ENCODE measurements at regions not wholly inside any gene's neighbourhood (a gene's known extent, or its start where the extent isn't known, plus 50 kb on each side); places are given as distances from the start of the nearest gene placed in this dataset.
"Not testable (repeated sequence)": the region's sequence is repeated elsewhere in the genome, so short reads cannot be mapped to it uniquely, and the experiment has no call there.

DNA sequence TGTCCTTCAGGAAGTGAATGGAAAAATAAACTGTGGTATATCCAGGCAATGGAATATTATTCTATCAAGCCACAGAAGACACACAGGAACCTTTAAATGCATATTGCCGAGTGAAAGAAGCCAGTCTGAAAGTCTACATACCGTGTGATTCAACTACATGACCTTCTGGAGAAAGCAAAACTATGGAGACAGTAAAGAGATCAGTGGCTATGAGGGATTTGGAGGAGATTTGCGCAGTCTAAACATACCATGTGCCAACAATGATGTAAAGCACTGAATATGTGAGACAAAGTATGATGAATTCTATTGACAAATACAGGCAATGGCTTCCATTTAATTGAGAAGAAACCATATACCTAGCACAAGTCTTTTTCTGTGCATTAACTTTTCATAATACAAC is 518.3 kb upstream of the ZNF337 start:
- DNase-seq: no peak

DNA sequence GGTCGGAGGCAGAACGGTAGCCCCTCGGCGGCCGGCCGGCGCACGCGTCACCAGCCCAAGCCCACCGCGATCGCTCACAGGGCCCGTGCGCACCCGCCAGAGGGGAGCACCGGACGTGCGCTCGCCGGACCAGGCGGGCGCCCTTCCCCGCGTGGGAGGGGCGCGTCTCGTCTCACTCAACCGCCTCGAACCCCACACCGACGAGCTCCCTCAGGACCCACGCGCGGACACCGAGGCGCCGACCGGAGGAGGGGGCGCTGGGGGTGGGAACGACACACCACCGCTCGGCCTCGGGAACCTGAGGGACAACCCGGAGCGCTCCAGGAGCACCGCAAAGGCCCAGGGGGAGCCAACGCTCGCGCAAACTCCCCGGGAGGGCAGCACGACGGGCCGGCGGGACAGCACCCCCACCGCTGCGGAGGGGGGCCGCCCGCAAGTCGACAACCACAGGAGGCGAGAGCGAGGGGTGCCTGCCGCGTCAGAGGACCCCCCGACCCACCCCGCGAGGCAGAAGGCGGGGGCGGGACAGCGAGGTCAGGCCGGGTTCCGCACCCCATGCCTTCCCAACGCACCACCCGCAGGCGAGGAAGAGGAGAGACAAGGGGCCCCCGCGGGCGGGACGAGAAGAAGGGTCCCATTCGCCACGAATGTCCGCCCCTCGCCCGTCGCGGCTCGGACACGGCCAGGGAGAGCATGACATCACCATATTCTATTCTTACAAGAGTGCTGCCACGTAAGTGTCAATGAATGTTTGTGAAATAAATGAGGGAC is 512.7 kb upstream of the ZNF337 start:
- peak; percentile 2 to 6 for DNase-seq

DNA sequence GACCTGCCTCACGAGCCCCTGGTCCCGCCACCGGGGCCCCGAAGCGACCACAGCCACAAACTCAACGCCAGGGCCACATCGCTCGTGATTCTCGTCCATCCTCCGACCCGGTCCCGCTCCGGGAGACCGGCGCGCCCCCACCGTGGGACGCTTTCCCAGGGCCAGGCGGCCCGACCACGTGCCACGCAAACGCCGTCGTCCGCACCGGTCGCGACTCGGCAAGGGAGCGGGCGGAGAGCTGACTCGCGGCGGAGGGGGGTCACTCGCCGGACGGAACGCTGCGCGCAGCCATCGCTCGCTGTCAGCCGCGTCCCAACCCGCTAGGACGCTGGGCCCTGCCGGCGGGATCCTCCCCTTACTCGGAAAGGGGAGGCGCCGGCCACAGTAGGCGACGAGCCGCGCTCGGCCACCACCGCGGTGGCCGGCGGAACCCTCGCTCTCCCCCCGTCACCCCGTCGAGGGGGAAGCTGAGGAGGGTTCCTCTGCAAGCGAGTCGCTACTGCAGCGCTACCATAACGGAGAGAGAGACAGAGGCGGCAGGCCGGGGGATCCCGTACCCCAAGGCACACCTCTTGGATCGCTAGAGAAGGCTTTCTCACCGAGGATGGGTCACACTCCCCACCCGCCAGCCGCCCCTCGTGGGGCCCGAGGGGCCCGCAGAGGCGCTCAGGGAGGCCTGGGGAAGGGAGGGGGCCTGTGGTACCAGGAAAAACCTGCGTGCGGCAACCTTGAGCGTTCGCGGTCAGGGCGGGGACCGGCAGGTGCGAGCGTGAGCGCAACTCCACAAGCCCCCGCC is 511.8 kb upstream of the ZNF337 start:
- DNase-seq: peak; percentile 30 to 68

DNA sequence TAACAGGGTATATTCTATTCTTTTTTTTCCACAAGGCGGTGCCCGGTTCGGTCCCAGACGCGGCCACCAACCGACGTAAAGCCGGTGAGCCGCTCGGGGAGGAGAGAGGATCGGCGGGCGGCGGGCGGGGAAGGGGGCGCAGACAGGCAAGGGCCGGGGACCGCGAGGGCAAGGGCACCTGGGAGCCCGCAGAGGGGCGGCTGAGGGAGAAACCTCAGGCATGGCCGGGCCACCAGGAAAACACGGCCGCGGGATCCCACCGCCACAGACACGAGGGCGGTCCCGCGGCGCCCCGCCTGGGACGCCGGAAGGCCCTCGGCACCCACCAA is 511.3 kb upstream of the ZNF337 start:
- peak; percentile 15 to 21 for DNase-seq

DNA sequence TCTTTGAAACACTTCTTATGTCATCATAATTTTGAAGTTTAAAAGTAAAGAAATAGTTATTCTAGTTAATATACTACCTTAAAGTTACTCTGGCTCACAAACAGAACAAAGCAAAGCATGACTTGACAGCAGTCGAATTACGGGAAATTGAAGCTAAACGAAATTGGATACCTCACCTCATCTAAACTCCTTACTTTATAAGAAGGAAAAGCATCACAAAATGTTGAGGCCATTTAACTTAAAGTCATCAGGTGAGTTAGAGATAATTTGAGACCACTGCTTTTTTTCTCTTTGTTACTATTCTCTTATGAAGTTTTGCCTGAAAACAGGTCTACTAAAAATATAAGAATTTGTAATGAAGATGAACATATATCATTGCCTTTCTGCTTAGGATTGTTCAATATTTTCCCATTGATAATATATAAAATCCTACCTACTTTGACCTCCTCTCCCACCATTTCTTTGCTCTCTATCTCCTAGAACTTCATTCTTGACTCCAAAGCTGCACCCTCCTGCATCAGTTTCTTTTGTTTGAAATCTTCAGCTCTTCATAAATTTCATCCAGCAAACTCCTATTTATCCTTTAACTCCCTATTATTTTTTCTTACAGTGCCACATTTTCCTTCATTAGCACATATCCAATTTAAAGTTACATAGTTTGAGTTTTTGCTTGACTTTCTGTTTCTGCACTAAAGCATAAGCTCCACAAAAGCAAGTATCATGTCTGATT is 510.7 kb upstream of the ZNF337 start:
- DNase-seq: no peak

DNA sequence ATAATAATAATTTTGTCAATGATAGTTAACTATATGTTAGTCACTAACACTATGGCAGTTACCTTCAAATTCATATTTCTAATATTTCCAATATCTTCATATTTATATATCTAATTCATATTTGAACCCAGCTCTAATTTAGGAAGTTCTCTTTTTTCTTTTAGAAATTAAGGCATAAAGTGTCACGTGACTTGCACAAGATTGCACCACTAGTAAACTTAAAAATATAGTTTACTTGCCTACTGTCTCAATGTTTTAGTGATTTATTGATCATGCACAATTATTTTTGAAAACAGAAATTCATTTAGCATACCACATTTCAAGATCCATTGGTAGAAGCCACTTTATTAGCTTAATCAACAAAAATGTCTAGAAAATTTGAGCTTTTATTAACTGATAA is 508.7 kb upstream of the ZNF337 start:
- no peak for DNase-seq

DNA sequence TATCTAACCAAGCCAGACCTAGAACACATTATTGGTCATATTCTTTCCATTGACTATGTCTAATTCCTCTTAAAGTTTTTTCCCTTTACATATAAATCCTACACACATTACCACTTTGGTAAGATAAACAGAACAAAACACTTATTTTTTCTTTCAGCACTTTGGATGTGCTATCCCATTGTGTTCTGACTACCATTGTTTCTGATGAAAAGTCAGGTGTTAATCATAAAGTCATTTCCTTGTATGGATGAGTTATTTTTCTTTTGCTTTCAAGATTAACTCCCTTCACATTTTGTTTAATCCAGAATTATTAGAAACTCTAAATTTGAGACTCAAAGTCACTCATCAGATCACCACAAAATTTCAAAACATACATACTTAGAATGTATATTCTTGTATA is 504.4 kb upstream of the ZNF337 start:
- not testable (repeated sequence) for DNase-seq

DNA sequence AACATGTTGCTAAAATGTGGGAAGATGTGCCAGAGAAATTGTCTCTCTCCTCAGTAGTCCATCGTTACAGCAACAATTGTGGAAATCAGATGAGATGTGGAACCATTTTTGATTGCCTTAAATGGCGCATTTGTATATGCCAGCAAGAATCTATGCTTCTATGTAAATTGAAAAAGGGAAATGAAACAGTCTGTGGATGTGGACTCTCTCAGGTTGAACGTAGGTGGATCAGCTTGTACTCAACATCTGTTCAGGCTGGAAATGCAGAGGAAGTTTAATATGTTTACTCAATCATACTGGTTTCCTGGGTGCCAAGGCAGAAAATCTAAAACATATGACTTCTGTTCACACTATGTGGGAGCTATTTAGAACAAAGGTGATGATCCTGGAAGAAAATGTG is 490.7 kb upstream of the ZNF337 start:
- DNase-seq: not testable (repeated sequence)

DNA sequence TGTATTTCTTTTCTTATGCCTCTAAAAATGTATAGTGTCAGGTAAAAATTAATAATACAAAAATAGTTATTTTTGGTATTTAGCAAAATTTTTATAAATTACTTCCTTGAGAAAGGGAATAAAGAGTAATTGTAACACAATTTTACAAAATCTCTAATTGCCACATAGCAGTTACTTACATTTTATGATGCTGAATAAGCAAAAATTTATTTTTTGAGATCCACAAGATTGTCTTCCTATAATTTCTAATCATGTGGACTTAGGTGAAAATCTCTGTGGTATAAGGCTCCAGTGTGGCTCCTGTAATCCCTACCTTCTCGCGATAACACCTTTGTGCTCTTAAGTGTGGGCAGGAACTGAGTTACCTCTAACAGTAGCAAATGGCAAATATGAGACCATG is 487.1 kb upstream of the ZNF337 start:
- DNase-seq: not testable (repeated sequence)

DNA sequence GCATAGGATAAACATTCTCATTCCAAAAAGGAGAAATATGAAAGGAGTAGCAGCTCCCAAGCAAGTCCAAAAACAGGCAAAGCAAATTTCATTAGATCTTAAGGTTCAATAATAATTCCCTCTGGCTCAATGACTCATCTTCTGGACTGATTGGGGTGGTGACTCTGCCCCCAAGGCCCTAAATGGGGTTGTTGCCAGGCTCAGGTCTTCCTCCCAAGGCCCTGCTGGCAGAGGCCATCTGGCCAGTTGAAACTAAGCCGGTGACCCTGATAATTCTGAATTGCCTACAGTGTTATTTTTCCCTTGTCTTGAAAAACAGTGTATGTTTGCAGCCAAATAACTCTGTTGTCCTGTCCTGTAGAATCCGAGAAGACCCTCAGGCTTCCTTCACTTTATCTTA is 484.7 kb upstream of the ZNF337 start:
- not testable (repeated sequence) for DNase-seq

DNA sequence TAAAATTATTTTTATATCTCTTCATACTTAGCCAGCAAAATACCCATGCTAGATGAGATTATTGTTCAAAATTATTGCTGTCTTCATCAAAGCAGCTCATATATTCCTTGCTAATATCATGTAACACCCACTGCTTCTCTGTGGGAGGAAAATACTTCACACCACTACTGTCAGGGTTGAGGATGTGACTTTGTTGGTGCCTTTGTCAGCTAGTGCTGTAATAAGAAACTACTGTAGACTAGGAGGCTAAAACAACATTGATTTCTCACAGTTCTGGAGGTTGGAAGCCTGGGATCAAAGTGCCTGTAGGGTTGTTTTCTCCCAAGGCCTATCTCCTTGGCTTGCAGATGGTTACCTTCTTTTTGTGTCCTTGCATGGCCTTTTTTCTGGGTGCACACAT is 475.2 kb upstream of the ZNF337 start:
- DNase-seq: not testable (repeated sequence)

DNA sequence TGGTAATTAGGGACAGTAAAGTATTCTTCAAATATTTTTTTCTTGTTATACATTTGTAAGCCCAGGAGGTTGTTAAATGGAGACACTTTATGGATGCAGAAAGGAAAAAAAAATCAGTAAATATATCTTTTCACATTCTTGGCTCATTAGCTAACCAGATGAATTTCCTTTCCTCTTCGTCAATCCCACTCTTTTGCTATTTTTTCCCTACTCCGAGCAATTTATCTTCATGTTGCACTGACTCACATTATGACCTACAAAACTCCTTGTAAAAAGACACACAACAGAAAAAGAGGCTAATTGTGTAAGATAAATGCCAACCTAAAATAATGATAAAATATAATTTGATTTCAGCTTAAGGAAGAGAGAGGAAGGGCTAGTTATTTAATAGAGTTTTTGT is 472.9 kb upstream of the ZNF337 start:
- DNase-seq: no peak

DNA sequence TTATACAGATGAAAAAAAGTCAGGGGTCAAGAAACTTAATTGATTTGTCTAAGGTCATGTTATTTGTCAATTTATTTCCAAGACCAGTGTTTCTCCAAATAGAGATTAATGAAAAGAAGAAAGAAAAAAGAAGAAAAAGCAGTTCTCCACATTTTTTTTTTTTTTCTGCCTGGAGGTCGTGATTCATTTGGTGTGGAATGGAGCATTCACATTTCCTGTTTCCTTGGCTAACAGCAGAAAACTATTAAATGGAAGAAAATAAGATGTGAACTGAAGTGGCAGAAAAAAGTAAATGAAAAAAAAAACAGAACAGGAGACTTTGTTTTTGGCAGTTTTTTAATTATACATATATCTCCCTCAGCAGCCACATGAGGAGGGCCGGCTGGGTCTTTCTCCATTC is 470.8 kb upstream of the ZNF337 start:
- DNase-seq: no peak

DNA sequence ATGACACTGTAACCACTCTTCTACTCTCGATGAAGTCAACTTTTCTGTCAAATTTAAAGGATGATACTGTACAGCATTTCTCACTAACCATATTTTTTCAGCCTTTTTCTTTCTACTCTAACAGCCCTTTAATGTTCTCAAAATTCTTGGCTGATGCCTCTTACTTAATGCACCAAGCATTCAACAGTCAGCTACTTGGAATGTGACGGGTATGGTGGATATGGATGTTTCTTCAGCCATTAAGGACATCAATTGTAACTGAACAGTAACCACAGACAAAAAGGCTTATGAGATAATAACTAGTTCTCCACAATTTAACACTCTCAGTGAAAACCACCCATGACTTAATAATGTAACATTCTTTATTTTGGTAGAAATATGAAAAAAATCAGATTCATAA is 467.2 kb upstream of the ZNF337 start:
- no peak for DNase-seq

DNA sequence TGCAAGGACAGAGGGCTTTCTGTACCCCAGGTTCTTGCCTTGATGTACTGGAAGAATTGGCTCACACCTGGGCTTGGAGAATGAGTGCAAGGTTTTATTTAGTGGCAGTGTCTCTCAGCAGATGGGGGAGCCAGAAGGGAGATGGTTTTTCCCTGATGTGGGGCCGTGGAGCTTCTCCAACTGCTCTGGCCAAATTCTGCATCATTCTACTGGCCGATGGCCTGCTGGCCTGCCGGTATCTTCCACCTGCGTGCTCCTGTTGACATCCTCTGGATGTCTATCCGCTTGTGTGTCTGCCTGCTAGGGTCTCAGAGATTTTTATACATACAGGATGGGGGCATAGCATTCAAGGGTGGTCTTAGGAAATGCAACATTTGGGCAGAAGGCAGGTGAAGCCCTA is 466.5 kb upstream of the ZNF337 start:
- not testable (repeated sequence) for DNase-seq

DNA sequence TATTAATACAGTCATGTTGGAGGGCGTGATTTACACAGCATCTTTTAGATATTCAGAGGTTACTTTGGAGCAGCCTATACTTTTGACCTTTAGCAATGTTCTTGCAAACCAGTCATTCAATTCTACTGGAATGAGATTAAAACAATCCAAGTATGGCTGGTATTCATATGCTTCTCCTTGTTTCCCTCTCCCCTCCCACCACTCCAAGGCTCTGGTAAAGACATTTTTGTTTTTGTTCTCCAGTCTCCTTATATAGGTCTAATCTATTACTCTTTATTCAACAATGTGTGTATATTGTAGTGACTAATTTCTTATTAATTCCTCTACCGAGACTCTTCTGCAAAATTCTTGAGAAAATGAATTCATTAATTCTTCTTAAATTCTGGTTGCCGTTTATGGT is 465.1 kb upstream of the ZNF337 start:
- DNase-seq: not testable (repeated sequence)

DNA sequence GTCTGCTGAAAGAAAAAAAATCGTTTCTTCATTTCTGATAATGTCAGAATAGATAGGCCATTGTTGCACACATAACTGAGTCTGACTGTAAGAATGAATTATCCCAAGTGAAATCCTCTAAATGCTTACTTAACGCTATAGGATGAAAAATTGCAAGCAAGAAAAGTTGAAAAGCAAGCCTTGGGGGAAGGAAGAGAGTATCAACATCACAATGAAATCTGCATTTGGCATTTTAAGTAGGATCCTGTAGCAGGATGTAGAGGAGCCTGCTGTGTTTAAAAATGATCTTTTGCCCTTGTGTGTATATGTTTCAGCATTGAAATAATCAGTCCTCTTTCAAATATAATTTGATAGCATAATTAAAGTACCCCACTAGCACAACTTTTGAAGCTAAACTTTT is 464.3 kb upstream of the ZNF337 start:
- DNase-seq: not testable (repeated sequence)

DNA sequence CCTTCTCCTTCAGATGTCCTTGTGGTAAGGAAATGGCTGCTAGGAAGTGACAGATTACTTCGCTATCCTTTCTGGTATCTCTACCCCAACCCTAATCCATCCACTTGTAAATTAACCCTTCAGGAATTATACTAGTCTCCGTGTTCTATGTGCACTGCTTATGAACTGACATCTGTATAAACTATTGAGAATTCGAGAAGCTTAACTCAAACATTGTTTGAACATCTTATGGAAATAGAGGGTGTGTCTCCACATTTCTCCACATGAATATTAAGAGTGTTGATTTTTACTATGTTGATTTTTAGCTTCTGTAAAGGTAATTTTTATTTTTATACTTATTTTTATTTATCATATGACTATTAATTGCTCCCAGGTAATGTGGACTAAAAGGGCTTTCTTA is 457.6 kb upstream of the ZNF337 start:
- DNase-seq: no peak

DNA sequence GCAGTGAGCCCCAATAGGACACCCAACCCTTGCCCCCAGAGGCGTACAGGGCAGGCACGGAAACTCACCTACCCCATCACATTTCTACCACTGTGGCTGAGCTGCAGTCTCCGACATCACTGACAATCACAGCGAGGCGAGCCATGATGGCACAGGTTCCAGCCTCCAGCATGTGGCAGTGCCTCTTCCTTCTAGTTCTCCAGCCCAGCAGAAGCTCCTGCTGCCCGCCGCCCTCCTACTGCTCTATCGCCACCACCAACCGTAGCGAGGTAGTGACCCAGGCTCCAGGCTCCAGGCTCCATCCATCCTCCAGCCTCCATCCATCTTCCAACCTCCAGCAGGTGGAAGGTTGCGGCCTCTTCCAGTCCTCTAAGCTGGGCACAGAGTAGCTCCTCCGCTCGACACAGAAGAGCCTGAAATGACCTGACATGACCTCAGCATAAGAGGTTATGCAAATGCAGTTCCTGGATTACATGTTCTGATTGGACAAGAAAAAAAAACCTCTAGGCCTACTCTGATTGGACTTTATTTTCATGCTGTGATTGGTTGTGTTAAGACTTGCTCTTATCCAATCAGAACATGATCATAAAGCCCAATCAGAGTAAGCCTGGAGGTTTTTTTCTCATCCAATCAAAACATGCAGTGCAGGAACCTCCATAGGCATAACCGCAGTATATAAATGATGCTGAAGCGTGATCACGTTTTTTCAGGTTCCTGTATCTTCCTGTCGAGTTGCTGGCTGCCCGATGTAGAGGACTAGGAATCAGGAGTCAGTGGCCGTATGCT is 438.9 kb upstream of the ZNF337 start:
- DNase-seq: no peak

DNA sequence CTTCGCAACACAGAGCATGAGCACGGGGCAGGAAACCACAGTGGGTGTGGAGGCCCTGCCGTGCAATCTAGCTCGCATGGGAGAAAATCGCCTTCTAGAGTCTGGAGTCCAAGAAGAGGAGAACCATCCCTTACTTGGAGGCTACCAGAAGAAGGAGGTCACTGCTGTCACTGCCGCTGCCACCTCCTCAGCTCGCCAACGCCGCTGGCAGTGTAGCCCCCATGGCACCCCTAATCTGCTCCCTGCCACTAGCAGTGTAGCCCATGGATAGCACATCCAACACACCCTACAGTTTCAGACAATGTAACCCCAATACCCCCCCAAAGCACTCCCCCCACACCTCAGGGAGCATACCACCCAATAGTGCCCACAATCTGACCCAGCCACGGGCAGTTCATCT is 438.0 kb upstream of the ZNF337 start:
- DNase-seq: no peak

DNA sequence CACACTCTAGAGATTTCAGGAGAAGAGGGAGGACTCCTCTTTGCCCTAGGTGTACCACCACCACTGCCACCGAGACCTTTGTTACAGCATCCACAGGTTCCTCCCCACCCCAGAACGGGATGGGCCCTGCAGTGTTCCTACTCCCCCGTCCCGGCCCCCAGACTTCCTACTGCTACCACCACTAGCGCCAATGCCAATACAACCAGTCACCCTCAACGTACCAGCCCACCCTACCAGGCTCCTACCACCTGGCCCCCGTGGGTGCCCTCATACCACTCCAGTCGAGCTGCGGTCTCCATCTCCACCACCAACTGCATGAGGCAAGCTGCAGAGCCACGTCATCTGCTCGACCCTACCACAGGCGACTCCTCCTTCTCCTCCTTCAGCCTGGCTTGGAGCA is 437.1 kb upstream of the ZNF337 start:
- not testable (repeated sequence) for DNase-seq

DNA sequence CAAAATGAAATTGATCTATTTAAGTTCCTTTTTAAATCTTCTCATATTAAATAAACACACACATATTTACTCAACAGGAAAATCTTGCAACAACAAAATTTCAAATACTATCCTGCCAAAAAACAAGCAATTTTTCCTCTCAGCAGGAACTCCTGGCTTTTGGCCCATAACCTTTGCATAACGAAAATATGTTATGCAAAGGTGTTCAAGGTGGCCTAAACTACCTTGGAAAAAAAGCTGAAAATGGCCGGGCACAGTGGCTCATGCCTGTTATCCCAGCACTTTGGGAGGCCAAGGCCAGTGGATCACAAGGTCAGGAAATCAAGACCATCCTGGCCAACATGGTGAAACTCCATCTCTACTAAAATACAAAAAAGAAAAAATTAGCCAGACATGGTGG is 424.3 kb upstream of the ZNF337 start:
- DNase-seq: not testable (repeated sequence)

DNA sequence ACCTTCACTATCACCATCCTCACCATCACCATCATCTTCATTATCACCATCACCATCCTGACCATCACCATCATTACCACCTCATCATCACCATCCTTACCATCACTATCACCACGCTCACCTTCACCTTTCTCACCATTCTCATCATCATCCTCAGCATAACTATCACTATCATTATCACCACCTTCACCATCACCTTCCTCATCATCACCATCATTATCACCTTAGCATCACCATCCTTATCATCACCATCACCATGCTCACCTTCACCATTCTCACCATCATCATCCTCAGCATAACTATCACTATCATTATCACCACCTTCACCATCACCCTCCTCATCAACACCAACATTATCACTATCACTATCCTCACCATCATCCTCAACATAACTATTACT is 397.8 kb upstream of the ZNF337 start:
- DNase-seq: not testable (repeated sequence)
